ENCODE measurements at regions not wholly inside any gene's neighbourhood (a gene's known extent, or its start where the extent isn't known, plus 50 kb on each side); places are given as distances from the start of the nearest gene placed in this dataset.

DNA sequence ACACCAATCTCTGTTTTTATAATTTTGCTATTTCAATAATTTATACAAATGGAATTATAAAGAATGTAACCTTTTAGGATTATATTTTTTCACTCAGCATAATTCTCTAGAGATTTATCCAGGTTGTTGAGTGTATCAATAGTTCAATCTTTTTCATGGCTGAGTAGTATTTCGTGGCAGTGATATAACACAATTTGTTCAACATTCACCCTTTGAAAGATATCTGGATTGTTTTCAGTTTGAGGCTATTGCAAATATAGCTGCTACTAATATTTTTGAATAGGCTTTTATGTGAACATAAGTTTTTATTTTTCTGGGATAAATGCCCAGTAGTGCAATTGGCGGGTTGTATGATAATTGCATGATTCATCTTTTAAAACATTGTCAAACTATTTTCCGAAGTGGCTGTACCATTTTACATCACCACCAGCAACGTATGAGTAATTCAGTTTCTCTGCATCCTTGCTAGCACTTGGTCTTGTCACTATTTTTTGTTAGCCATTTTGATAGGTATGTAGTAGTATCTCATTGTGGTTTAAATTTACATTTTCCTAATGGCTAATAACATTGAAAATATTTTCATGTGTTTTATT is 55.6 kb upstream of the ABCD3 start:
- peak overlapping the region; percentile 57 for H3K4me3 ChIP-seq (ENCODE audit: low read length)
- 90% methylated on average over 4 of the region's 4 CpGs; no CpG with 5 or more reads in 1 of the 2 experiments for WGBS, 2 experiments (ENCODE audit: insufficient coverage in 1 of 2, insufficient read length in 1 of 2)

DNA sequence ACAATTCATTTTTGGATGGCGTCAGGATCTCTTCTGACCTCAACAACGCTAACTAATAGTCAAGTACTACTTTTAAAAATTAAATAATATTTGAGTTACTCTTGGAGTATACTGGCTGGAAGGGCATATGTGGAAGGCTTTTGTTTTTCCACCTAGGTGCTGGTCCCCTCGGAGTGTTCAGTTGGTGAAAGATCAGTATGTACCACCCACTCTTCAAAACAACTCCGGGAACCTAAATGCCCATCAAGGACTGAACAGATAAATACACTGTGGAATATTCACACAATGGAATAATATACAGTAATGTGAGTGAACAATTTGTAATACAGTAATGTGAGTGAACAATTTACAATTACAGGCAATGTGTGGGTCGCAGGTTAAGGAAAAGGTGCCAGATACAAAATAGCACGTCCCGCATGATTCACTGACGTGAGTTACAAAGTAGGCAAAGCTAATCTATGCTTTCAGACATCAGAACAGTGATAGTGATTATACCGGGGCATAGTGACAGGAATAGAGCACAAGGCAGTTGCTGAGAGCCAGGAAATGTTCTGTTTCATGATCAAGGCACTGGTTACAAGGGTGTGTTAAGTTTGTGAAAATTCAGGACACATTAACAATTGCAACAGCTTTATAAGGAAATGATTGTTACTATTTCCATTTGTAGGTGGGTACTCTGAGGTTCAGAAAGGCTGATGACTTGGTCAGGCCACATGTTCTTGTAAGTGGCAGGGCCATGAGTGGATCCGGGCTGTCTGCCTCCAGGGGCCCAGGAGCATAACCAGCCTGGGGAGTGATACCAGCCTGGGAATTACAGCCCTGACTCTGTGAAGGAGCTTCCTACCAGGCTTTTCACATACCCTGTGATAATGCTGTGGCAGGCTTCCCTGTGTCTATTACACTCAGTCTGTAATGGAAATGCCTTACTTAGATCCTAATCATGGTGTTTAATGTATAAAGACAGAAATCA is 59.3 kb upstream of the ABCD3 start:
- Histone ChIP-seq H3K4me1 (ENCODE audit: control insufficient read depth, insufficient read depth, low read length) (peaks cover 8% of the 10 kb centered on the region), H3K4me3 (ENCODE audit: low read length) (no peak overlapping the region), H3K27me3 (ENCODE audit: control insufficient read depth, insufficient read depth, low read length, poor library complexity, severe bottlenecking) (no peaks in the 10 kb centered on the region), H3K9me3 (ENCODE audit: control insufficient read depth, low read length) (peaks cover 8% of the 10 kb centered on the region), H3K9ac (ENCODE audit: extremely low read depth, low read length, poor library complexity, severe bottlenecking) (no peak overlapping the region), H3K36me3 (ENCODE audit: control insufficient read depth, insufficient read depth, low read length) (no peaks in the 10 kb centered on the region), H3K27ac (ENCODE audit: low read depth, low read length) (no peak overlapping the region)
- no peak for DNase-seq
- Mint-ChIP-seq H3K36me3 (ENCODE audit: low read depth) (no peaks in the 10 kb centered on the region), H3K27ac (no peak overlapping the region), H3K27me3 (ENCODE audit: insufficient read depth) (no peaks in the 10 kb centered on the region), H3K4me1 (peaks cover 9% of the 10 kb centered on the region), H3K9me3 (peaks cover 15% of the 10 kb centered on the region), H3K4me3 (no peak overlapping the region)
- TF ChIP-seq, protein P1, sequence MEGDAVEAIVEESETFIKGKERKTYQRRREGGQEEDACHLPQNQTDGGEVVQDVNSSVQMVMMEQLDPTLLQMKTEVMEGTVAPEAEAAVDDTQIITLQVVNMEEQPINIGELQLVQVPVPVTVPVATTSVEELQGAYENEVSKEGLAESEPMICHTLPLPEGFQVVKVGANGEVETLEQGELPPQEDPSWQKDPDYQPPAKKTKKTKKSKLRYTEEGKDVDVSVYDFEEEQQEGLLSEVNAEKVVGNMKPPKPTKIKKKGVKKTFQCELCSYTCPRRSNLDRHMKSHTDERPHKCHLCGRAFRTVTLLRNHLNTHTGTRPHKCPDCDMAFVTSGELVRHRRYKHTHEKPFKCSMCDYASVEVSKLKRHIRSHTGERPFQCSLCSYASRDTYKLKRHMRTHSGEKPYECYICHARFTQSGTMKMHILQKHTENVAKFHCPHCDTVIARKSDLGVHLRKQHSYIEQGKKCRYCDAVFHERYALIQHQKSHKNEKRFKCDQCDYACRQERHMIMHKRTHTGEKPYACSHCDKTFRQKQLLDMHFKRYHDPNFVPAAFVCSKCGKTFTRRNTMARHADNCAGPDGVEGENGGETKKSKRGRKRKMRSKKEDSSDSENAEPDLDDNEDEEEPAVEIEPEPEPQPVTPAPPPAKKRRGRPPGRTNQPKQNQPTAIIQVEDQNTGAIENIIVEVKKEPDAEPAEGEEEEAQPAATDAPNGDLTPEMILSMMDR (conservative IDR thresholded peaks at IDR 0.05): no peak
- 91 to 96% methylated on average over 6 to 9 of the region's 10 CpGs for WGBS, 2 experiments (ENCODE audit: insufficient coverage in 1 of 2, insufficient read length in 1 of 2)

More for the DNA sequence above, 55.6 kb upstream of the ABCD3 start:
- TF ChIP-seq, protein P1 (conservative IDR thresholded peaks at IDR 0.05): no peak
- Histone ChIP-seq H3K4me1 (ENCODE audit: control insufficient read depth, insufficient read depth, low read length) (no peaks in the 10 kb centered on the region), H3K36me3 (ENCODE audit: control insufficient read depth, insufficient read depth, low read length) (no peaks in the 10 kb centered on the region), H3K9me3 (ENCODE audit: control insufficient read depth, low read length) (peaks cover 8% of the 10 kb centered on the region), H3K27me3 (ENCODE audit: control insufficient read depth, insufficient read depth, low read length, poor library complexity, severe bottlenecking) (no peaks in the 10 kb centered on the region), H3K27ac (ENCODE audit: low read depth, low read length) (no peak overlapping the region), H3K9ac (ENCODE audit: extremely low read depth, low read length, poor library complexity, severe bottlenecking) (no peak overlapping the region)
- Mint-ChIP-seq H3K9me3 (peaks cover 34% of the 10 kb centered on the region), H3K27me3 (ENCODE audit: insufficient read depth) (peaks cover 11% of the 10 kb centered on the region), H3K4me1 (no peaks in the 10 kb centered on the region), H3K27ac (no peak overlapping the region), H3K4me3 (no peak overlapping the region), H3K36me3 (ENCODE audit: low read depth) (no peaks in the 10 kb centered on the region)
- DNase-seq: no peak

DNA sequence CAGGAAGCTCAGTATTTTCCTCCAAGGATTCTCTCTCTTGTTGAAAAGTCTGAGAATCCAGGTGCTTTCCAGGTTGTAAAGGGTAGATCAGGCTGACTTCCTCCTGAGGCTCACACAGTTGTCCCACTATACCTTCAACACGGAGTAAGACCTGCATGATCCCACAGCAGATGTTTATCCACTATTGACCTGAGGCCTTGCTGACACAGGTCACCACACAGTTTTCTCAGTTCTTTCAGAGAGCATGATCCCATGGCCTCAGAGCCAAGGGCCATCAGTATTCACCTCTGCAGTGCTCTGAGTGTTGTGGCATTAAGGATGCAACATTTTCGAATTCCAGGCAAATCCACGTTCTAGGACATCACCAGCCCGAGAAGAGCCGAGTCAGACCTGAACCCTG is 60.5 kb upstream of the ABCD3 start:
- Mint-ChIP-seq H3K9me3 (peaks cover 10% of the 10 kb centered on the region), H3K4me1 (peaks cover 9% of the 10 kb centered on the region), H3K4me3 (no peak overlapping the region), H3K27me3 (ENCODE audit: insufficient read depth) (no peaks in the 10 kb centered on the region), H3K36me3 (ENCODE audit: low read depth) (no peaks in the 10 kb centered on the region), H3K27ac (no peak overlapping the region)
- Histone ChIP-seq H3K27ac (ENCODE audit: low read depth, low read length) (no peak overlapping the region), H3K36me3 (ENCODE audit: control insufficient read depth, insufficient read depth, low read length) (no peaks in the 10 kb centered on the region), H3K4me1 (ENCODE audit: control insufficient read depth, insufficient read depth, low read length) (peaks cover 8% of the 10 kb centered on the region), H3K9ac (ENCODE audit: extremely low read depth, low read length, poor library complexity, severe bottlenecking) (no peak overlapping the region), H3K4me3 (ENCODE audit: low read length) (no peak overlapping the region), H3K27me3 (ENCODE audit: control insufficient read depth, insufficient read depth, low read length, poor library complexity, severe bottlenecking) (no peaks in the 10 kb centered on the region), H3K9me3 (ENCODE audit: control insufficient read depth, low read length) (peaks cover 8% of the 10 kb centered on the region)
- TF ChIP-seq, protein P1 (conservative IDR thresholded peaks at IDR 0.05): no peak
- WGBS, 2 experiments (ENCODE audit: insufficient coverage in 1 of 2, insufficient read length in 1 of 2): 88 to 93% methylated on average over 4 to 5 of the region's 5 CpGs
- no peak for DNase-seq

Measured in endodermal cell (in vitro differentiated cells).